Activated CD4-positive, alpha-beta T cell treated with anti-CD3 and anti-CD28 coated beads for 48 hours (primary cell): ENCODE measurements at regions not wholly inside any gene's neighbourhood (a gene's known extent, or its start where the extent isn't known, plus 50 kb on each side); places are given as distances from the start of the nearest gene placed in this dataset.

ENCODE experiments used
- DNase-seq: peaks from one replicate; pipeline ENCODE4 v3.0.0-alpha.2; 2020

GRCh38 chr5:147170603-147171002, 64.2 kb upstream of the STK32A start:
- no peak for DNase-seq

GRCh38 chr5:147174671-147175265, 60.1 kb upstream of the STK32A start:
- no peak for DNase-seq

- no peak for DNase-seq
These were observed 59.2 kb upstream of the STK32A start for GRCh38 chr5:147175516-147176097.

- no peak for DNase-seq
These were observed 58.4 kb upstream of the STK32A start for GRCh38 chr5:147176422-147176821.

- no peak for DNase-seq
These were observed 57.5 kb upstream of the STK32A start for GRCh38 chr5:147177125-147177840.

- DNase-seq, result no peak
These were observed 55.2 kb upstream of the STK32A start for GRCh38 chr5:147179562-147180147.

GRCh38 chr5:147180751-147181150, 54.1 kb upstream of the STK32A start:
- no peak for DNase-seq
